Ectodermal cell (in vitro differentiated cells): ENCODE measurements at regions not wholly inside any gene's neighbourhood (a gene's known extent, or its start where the extent isn't known, plus 50 kb on each side); places are given as distances from the start of the nearest gene placed in this dataset.

Experiments used
- H3K27ac ChIP-seq: 2 replicates; pipeline ENCODE4 v1.7.0; 2013; ENCODE audit warnings: mild to moderate bottlenecking, low read depth, low read length; ENCODE audit not compliant: insufficient read depth, poor library complexity, severe bottlenecking
- H3K27me3 ChIP-seq: 2 replicates; pipeline ENCODE4 v1.7.0; 2013; ENCODE audit warnings: mild to moderate bottlenecking, low read length; ENCODE audit not compliant: insufficient read depth, control insufficient read depth, poor library complexity, severe bottlenecking
- H3K36me3 ChIP-seq: one replicate; pipeline ENCODE4 v1.7.0; 2013; ENCODE audit warnings: low read length; ENCODE audit not compliant: control insufficient read depth, insufficient read depth
- H3K4me1 ChIP-seq: one replicate; pipeline ENCODE4 v1.7.0; 2013; ENCODE audit warnings: low read length; ENCODE audit not compliant: control insufficient read depth, insufficient read depth
- H3K4me3 ChIP-seq: 2 replicates; pipeline ENCODE4 v1.7.0; 2013; ENCODE audit warnings: low read depth, low read length, control low read depth; ENCODE audit not compliant: insufficient read depth
- H3K9me3 ChIP-seq: 2 replicates; pipeline ENCODE4 v1.7.0; 2013; ENCODE audit warnings: mild to moderate bottlenecking, low read length, moderate library complexity; ENCODE audit not compliant: control insufficient read depth
- WGBS, 2 experiments: methylation state at CpG; one replicate each; pipeline ENCODE4 v1.1.7; 2013; ENCODE audit warnings: missing lambda C conversion rate in 2 of 2; 5-methylcytosine and 5-hydroxymethylcytosine counted together

DNA sequence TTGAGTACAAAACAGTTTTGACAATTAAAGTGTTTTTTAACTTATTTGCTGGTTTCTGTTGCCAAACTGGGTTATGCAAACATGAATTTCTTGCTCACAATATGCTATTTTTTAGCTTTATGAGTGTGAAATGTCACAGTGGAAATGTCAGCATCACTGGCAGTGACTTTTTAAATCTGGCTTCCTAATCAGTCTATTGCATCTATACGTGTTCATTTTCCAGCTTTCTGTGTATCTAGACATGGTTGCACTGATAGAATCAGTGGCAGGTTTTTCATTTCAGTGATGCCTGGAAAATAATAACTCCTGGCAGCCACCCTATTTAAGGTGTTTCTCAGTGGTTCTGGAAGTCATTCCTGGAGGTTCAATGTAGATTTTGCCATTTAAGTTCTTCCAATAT, 146.7 kb downstream of the SLITRK6 start:
- Histone ChIP-seq H3K27me3 (no peaks in the 10 kb centered on the region), H3K27ac (no peak overlapping the region)
- 94 to 97% methylated on average over 1 of the region's 1 CpG for WGBS, 2 experiments

DNA sequence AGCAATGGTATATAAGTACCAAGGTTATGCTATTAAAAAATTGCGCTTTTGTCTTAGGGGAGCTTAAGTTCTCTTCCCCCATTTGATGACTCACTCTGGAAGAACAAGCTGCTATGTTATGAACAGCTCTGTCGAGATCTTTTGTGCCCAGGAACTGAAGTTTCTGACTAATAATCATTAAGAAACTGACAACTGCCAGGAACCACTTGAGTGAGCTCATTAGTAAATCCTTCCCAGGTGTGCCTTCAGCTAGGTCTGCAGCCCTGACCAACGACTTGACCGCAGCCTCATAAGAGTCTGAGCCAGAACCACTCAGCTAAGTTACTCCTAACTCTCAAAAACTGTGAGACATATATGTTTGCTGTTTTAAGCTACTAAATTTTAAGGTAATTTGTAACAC, 147.8 kb downstream of the SLITRK6 start:
- H3K4me1 ChIP-seq, result no peaks in the 10 kb centered on the region
- H3K4me3 ChIP-seq, result no peak overlapping the region
- H3K27me3 ChIP-seq, result no peaks in the 10 kb centered on the region
- H3K9me3 ChIP-seq, result no peaks in the 10 kb centered on the region
- H3K36me3 ChIP-seq, result no peaks in the 10 kb centered on the region
- 91 to 93% methylated on average over 4 of the region's 4 CpGs for WGBS, 2 experiments
- H3K27ac ChIP-seq, result no peak overlapping the region

More for the DNA sequence above, 146.7 kb downstream of the SLITRK6 start:
- Histone ChIP-seq H3K4me1 (no peaks in the 10 kb centered on the region), H3K9me3 (no peaks in the 10 kb centered on the region), H3K4me3 (no peak overlapping the region), H3K36me3 (no peaks in the 10 kb centered on the region)

GRCh38 chr13:85650613-85651012, 148.6 kb downstream of the SLITRK6 start:
- no peak overlapping the region for H3K27ac ChIP-seq
- no peaks in the 10 kb centered on the region for H3K27me3 ChIP-seq

DNA sequence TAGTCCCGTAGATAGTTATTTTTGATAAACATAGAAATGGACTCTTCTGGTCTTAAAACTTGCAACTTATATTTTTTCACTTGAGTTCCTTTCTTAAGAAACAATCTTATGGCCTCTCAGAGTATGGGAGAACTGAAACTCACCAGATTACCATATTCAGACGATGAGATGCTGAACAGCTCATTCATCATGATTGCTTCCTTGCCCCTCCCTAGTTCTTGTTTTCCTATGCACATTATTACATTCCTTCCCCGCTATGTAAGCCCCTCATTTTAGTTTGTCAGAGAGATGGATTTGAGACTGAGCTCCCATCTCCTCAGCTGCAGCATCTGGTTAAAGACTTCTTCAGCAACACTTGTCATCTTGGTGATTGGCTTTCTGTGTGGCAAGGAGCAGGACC, 158.5 kb downstream of the SLITRK6 start:
- no peak overlapping the region for H3K27ac ChIP-seq
- 90 to 94% methylated on average over 2 to 3 of the region's 3 CpGs for WGBS, 2 experiments
- H3K27me3 ChIP-seq, result no peaks in the 10 kb centered on the region
- H3K4me1 ChIP-seq, result no peaks in the 10 kb centered on the region
- no peaks in the 10 kb centered on the region for H3K9me3 ChIP-seq
- no peak overlapping the region for H3K4me3 ChIP-seq
- H3K36me3 ChIP-seq, result no peaks in the 10 kb centered on the region

More at GRCh38 chr13:85650613-85651012, 148.6 kb downstream of the SLITRK6 start:
- Histone ChIP-seq H3K36me3 (no peaks in the 10 kb centered on the region), H3K4me1 (no peaks in the 10 kb centered on the region), H3K9me3 (no peaks in the 10 kb centered on the region), H3K4me3 (no peak overlapping the region)
- 94 to 97% methylated on average over 2 of the region's 2 CpGs for WGBS, 2 experiments

DNA sequence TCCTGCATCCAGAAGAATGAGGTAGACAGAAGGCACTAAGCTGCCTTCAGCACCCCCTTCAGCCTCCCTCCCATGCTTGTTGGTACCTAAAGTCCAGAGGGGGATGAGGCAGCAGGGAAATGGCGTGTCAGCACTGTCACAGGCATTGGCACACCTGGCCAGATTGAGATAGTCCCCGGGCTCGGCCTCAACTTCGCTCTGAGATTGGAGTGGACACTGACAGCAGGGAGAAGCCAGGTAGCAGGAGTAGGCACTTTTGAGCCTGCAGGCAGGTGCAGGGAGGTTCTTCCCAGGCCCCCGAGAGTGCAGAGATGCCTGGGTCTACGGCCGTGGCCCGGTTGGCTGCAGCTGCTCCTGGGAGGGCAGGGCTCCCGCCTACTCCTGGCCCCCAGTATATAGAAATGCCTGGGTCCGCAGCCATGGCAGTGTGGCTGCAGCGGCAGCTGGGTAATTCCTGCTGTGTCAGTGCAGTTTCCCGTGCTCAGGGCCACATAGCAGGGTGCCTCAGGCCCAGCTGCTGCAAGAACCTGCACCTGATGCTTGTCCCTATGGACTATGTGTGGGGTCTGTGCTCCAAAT, 160.3 kb downstream of the SLITRK6 start:
- Histone ChIP-seq H3K36me3 (no peaks in the 10 kb centered on the region), H3K27me3 (no peaks in the 10 kb centered on the region), H3K27ac (no peak overlapping the region), H3K4me1 (no peaks in the 10 kb centered on the region), H3K9me3 (no peaks in the 10 kb centered on the region), H3K4me3 (no peak overlapping the region)
- WGBS, 2 experiments, result 85 to 86% methylated on average over 12 of the region's 12 CpGs

GRCh38 chr13:85638265-85638664, 161.0 kb downstream of the SLITRK6 start:
- Histone ChIP-seq H3K4me3 (no peak overlapping the region), H3K27me3 (no peaks in the 10 kb centered on the region), H3K9me3 (no peaks in the 10 kb centered on the region), H3K4me1 (no peaks in the 10 kb centered on the region), H3K36me3 (no peaks in the 10 kb centered on the region), H3K27ac (no peak overlapping the region)
- 93 to 96% methylated on average over 6 of the region's 6 CpGs for WGBS, 2 experiments

- Histone ChIP-seq H3K36me3 (no peaks in the 10 kb centered on the region), H3K27me3 (no peaks in the 10 kb centered on the region), H3K9me3 (no peaks in the 10 kb centered on the region), H3K27ac (no peak overlapping the region), H3K4me3 (no peak overlapping the region), H3K4me1 (no peaks in the 10 kb centered on the region)
- WGBS, 2 experiments, result 92 to 96% methylated on average over 1 of the region's 3 CpGs
Observed at GRCh38 chr13:85632526-85633195, 166.6 kb downstream of the SLITRK6 start.

DNA sequence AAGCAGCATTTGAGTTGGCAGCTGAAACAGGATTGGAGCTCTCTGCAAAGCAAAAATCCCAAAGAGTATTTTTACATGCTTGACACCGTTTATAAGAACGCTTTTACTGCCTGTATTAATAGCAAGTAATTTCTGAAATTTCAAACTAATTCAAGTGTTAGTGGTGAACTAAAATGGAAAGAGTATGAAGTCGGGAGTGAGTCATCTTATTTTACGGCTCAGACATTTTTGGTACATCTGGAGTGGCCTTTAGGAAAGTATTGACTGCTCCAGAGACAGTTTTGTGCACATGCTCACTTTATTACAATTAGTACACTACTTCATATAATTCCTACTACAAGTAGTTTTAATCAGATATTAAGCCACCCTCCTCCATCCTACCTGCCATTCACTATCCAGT, 167.4 kb downstream of the SLITRK6 start:
- Histone ChIP-seq H3K4me1 (no peaks in the 10 kb centered on the region), H3K4me3 (no peak overlapping the region), H3K9me3 (no peaks in the 10 kb centered on the region), H3K27ac (no peak overlapping the region), H3K36me3 (no peaks in the 10 kb centered on the region), H3K27me3 (no peaks in the 10 kb centered on the region)
- 93% methylated on average over 4 of the region's 4 CpGs for WGBS, 2 experiments

DNA sequence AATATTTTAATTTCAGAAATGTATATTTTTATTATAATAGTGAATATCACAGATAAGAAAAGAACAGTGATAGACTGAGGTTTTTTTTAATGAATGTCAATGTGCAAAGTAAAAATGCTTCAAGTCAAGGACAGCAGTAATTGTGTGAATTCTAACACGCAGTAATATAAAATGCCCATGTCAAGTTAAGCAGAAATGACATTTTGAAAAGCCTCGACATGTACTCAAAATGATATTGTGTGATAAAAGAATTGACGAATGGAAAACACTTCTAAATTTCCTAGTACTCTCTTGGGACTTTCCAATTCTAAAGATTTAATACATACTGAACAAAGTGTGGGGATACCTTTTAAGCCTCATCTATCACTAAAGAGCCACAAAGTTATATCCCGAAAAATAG, 172.6 kb downstream of the SLITRK6 start:
- no peaks in the 10 kb centered on the region for H3K27me3 ChIP-seq
- H3K4me1 ChIP-seq, result no peaks in the 10 kb centered on the region
- WGBS, 2 experiments, result 100% methylated on average over 1 to 2 of the region's 4 CpGs
- H3K36me3 ChIP-seq, result no peaks in the 10 kb centered on the region
- H3K9me3 ChIP-seq, result no peaks in the 10 kb centered on the region
- H3K27ac ChIP-seq, result no peak overlapping the region
- no peak overlapping the region for H3K4me3 ChIP-seq

GRCh38 chr13:85619321-85619720, 179.9 kb downstream of the SLITRK6 start:
- 68 to 86% methylated on average over 2 of the region's 2 CpGs for WGBS, 2 experiments

More at GRCh38 chr13:85619321-85619720, 179.9 kb downstream of the SLITRK6 start:
- Histone ChIP-seq H3K36me3 (no peaks in the 10 kb centered on the region), H3K9me3 (no peaks in the 10 kb centered on the region), H3K27me3 (no peaks in the 10 kb centered on the region), H3K4me1 (no peaks in the 10 kb centered on the region), H3K4me3 (no peak overlapping the region), H3K27ac (no peak overlapping the region)
